ENCODE measurements at regions not wholly inside any gene's neighbourhood (a gene's known extent, or its start where the extent isn't known, plus 50 kb on each side); places are given as distances from the start of the nearest gene placed in this dataset.
"Not testable (repeated sequence)": the region's sequence is repeated elsewhere in the genome, so short reads cannot be mapped to it uniquely, and the experiment has no call there.

- in situ Hi-C loops (cut with HindIII; ENCODE audit: low pct_unique_long_range_greater_than_20kb, low sequenced_read_pairs): no loop called here
- DNase-seq (ENCODE audit: low read depth): no peak
Observed at GRCh38 chr9:93886911-93887310, 68.2 kb downstream of the BARX1 start.

GRCh38 chr9:93884808-93885207 is 70.3 kb downstream of the BARX1 start:
- in situ Hi-C loops (cut with HindIII; ENCODE audit: low pct_unique_long_range_greater_than_20kb, low sequenced_read_pairs): no loop called here
- no peak for DNase-seq (ENCODE audit: low read depth)

GRCh38 chr9:93879662-93880407 is 75.3 kb downstream of the BARX1 start:
- in situ Hi-C loops (cut with HindIII; ENCODE audit: low pct_unique_long_range_greater_than_20kb, low sequenced_read_pairs); DNase-seq (ENCODE audit: low read depth): not testable (repeated sequence)

GRCh38 chr9:93875330-93875729 is 79.8 kb downstream of the BARX1 start:
- DNase-seq (ENCODE audit: low read depth): no peak
- in situ Hi-C loops (cut with HindIII; ENCODE audit: low pct_unique_long_range_greater_than_20kb, low sequenced_read_pairs): no loop called here

DNA sequence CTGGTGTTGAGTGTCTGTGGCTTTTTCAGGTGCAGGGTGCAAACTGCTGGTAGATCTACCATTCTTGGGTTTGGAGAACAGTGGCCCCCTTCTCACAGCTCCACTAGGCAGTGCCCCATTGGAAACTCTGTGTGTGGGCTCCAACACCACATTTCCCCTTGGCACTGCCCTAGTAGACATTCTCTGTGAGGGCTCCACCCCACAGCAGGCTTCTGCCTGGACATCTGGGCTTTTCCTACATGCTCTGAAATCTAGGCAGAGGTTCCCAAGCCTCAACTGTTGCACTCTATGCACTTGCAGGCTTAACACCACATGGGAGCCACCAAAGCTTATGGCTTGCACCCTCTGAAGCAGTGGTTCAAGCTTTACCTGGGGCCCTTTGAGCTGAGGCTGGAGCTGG is 80.9 kb downstream of the BARX1 start:
- DNase-seq (ENCODE audit: low read depth): no peak
- in situ Hi-C loops (cut with HindIII; ENCODE audit: low pct_unique_long_range_greater_than_20kb, low sequenced_read_pairs): no loop called here

GRCh38 chr9:93871286-93871685 is 83.9 kb downstream of the BARX1 start:
- no peak for DNase-seq (ENCODE audit: low read depth)
- in situ Hi-C loops (cut with HindIII; ENCODE audit: low pct_unique_long_range_greater_than_20kb, low sequenced_read_pairs): no loop called here

DNA sequence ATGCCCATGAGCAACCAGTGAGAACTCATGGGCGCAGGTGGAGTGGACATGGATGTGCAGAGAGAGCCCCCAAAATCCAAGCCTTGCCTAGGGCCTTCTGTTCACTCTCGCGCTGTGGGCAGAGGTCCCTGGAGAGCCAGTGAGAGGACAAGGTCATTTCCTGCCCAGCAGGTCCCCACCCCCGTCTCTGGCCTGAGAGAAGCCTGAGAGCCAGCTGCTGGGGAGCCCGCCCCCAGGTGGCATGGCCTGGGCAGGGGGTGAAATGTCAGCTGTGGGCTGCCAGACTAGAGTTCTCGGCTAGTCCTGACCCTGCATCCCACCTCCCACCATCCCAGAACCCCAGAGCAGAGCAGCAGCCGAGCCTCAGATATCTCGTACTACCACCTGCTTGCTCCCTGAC is 85.3 kb downstream of the BARX1 start:
- DNase-seq (ENCODE audit: low read depth): no peak
- in situ Hi-C loops (cut with HindIII; ENCODE audit: low pct_unique_long_range_greater_than_20kb, low sequenced_read_pairs): no loop called here

DNA sequence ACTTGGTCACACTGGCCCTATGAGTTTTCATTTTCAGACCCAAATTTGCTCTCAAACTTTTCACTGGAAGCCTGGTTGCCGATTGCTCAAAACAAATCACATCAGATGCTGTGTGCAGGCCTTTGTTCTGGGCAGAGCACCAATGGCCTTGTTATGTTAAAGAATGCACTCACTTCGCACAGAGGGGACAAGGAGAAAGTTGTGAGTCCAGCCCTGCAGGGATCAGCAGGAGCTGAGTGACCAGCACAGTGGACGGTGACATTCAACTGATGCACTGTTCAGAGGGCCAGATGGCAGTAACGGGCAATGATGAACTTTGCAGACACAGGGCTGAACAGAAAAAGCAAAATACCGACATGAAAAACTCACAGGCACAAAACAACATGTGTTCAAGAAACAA is 86.1 kb downstream of the BARX1 start:
- in situ Hi-C loops (cut with HindIII; ENCODE audit: low pct_unique_long_range_greater_than_20kb, low sequenced_read_pairs): no loop called here
- no peak for DNase-seq (ENCODE audit: low read depth)

- in situ Hi-C loops (cut with HindIII; ENCODE audit: low pct_unique_long_range_greater_than_20kb, low sequenced_read_pairs): no loop called here
- no peak for DNase-seq (ENCODE audit: low read depth)
Observed at GRCh38 chr9:93865716-93866115, 89.4 kb downstream of the BARX1 start.

DNA sequence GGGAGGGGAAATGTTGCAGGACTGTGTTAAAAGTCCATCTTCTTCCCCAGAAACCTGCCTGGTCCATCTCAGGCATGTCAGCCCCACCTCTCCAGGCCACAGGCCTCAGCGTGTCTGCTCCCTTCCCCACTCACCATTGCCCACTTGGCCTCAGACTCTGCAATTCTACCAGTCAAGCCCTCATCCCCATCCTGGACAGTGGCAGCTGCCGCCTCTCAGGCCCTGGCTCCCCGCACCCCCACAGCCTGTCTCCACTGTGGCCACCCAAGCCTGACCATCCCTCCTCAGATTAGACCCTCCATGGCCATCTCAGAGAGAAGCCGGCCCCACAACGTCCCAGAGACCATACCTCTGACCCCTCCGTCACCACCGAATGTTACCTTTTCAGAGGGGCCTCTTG is 89.9 kb downstream of the BARX1 start:
- no peak for DNase-seq (ENCODE audit: low read depth)
- in situ Hi-C loops (cut with HindIII; ENCODE audit: low pct_unique_long_range_greater_than_20kb, low sequenced_read_pairs): no loop called here

DNA sequence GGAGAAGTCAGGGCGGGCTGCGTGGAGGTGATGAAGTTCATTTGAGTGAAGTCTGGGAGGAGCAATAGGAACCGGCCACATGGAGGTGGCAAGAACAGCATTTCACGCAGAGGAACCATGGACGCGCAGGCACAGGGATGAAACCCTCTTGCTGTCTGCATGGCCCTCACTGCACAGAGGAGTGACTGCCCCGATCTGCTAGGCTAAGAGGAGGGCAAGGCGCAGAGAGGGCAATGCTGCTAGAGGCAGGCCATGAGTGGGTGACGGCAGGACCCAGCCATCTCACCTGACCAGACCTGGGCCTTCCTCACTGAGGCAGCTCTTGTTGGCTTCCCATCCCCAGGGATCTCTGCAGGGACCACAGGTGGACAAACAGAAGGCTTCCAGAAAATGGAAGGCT is 90.3 kb downstream of the BARX1 start:
- DNase-seq (ENCODE audit: low read depth): no peak
- in situ Hi-C loops (cut with HindIII; ENCODE audit: low pct_unique_long_range_greater_than_20kb, low sequenced_read_pairs): no loop called here

GRCh38 chr9:93864032-93864431 is 91.1 kb downstream of the BARX1 start:
- in situ Hi-C loops (cut with HindIII; ENCODE audit: low pct_unique_long_range_greater_than_20kb, low sequenced_read_pairs): no loop called here

GRCh38 chr9:93862877-93863545 is 92.1 kb downstream of the BARX1 start:
- no peak for DNase-seq (ENCODE audit: low read depth)
- in situ Hi-C loops (cut with HindIII; ENCODE audit: low pct_unique_long_range_greater_than_20kb, low sequenced_read_pairs): no loop called here

More at GRCh38 chr9:93864032-93864431, 91.1 kb downstream of the BARX1 start:
- no peak for DNase-seq (ENCODE audit: low read depth)

- in situ Hi-C loops (cut with HindIII; ENCODE audit: low pct_unique_long_range_greater_than_20kb, low sequenced_read_pairs): no loop called here
- no peak for DNase-seq (ENCODE audit: low read depth)
Observed at GRCh38 chr9:93861736-93862358, 93.3 kb downstream of the BARX1 start.

DNA sequence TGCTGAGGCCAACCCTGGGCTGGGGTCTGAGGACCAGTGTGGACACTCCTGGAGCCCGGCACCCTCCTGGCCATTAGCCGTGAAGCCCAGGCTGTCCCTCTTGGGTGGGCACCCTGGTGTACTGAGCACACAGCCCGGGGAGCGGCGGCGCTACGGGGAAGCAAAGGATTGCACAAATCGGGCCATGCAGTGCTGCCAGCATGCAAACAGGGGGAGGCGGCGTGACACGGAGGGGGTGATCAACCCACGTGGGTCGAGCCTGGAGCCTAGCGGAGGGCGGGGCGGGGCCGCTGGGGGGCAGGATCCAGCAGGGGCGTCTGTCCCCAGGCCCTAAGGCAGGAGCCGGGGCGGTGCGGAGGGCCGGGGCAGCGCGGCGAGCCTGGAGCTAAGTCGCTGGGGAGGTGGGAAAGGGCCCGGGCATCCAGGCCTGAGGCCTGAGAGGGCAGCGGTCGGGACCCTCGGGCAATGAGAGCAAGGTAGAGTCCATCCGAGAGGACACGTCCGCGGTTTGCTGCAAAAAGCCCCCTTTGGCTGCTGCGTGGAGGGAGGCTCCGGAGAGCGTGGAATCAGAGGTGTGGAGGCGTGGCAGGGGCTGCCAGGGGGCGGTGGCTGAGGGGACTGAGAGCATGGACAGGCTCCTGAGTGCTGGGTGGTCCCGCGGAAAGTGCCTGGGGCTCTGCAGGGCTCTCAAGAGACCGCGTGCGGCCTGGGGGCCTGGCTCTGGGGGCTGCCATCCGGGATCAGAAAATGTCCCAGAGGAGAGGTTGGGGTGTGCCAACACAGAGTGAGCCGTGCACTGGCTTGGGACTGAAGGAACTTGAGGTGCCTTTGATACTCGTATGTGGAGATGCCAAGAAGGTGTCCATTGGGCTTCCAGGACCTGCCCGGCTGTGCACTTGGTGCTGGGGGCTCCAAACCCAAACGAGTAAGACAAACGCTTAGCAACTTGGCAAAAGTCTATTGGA is 94.2 kb downstream of the BARX1 start:
- DNase-seq (ENCODE audit: low read depth): no peak
- in situ Hi-C loops (cut with HindIII; ENCODE audit: low pct_unique_long_range_greater_than_20kb, low sequenced_read_pairs): no loop called here

DNA sequence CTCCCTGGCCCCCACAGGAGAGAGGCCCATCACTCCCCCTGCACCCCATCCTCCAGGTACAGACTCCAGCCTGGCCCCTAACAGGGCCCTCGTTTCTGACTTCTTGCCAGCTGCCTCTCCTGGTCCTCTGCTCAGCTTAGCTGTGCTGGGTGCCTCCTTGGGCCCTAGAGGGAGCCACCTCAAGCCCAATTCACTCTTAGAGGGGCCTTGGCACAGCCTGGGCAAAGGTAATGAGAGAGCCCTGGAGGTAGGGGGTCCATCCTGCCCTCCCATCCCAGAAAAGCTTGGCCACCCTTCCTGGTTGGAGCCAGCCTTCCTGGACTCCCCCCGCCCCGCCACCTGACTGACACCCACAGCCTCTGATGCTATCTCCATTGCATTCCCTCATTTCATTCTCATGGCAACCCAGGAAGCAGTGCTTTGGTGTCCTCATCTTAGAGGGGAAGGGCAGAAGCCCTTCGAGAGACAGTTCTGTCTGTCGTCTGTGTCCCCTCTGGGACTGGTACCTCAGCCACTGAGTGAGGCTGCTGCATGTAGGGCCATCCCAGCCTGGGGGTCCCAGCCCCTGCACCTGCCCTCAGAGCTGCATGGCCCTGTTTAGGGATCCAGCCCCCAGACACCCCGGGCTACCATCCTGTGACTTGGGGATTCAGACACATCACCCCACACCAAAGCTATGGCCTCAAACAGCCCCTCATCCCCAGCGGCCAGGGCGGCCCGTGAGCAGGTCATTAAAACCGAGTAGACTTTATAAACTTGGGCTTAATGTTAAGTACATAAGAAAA is 95.5 kb downstream of the BARX1 start:
- no peak for DNase-seq (ENCODE audit: low read depth)
- in situ Hi-C loops (cut with HindIII; ENCODE audit: low pct_unique_long_range_greater_than_20kb, low sequenced_read_pairs): no loop called here

GRCh38 chr9:93857528-93857927 is 97.6 kb downstream of the BARX1 start:
- in situ Hi-C loops (cut with HindIII; ENCODE audit: low pct_unique_long_range_greater_than_20kb, low sequenced_read_pairs): no loop called here
- no peak for DNase-seq (ENCODE audit: low read depth)

DNA sequence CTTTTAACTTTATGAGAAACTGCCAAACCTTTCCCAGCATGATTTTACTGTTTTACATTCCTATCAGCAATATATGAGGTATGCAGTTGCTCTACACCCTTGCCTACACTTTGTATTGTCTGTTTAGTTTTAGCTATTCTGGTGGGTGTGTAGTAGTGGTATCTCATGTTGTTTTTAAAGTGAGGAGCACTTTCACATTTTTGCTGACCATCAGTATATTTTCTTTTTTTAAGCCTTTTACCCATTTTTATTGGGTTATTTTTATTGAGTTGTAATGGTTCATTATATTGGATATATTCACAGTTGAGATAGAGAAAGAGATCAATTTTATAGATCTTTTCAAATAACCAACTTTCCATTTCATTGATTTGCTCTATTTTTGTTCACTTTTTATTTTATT is 102.4 kb downstream of the BARX1 start:
- in situ Hi-C loops (cut with HindIII; ENCODE audit: low pct_unique_long_range_greater_than_20kb, low sequenced_read_pairs): no loop called here
- DNase-seq (ENCODE audit: low read depth): no peak
